Activated CD4-positive, alpha-beta T cell treated with anti-CD3 and anti-CD28 coated beads, Interleukin-2, amount 50 U/mL, for 48 hours (primary cell): ENCODE measurements at regions not wholly inside any gene's neighbourhood (a gene's known extent, or its start where the extent isn't known, plus 50 kb on each side); places are given as distances from the start of the nearest gene placed in this dataset.

Experiments used
- DNase-seq, 2 experiments: peaks; one replicate each; pipeline ENCODE4 v3.0.0-alpha.2; 2020

DNA sequence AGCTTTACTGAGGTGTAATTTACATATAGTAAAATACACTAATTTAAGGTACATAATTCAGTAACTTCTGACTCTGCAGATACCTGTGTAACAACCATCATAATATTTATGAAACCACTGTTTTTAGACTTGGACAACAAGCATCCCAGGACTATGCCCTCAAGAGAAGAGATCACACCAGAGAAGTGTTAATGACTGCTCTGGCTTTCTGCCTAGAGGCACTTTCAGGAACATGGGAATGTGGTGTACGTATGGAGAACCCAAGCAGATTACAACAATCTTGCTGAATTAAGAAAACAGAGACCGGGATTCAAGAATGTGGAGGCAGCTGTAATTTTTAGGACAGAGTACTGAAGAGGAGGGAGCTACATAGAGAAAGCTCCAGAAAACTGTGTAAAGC is 475.2 kb downstream of the LPIN1 start:
- DNase-seq = no peak

DNA sequence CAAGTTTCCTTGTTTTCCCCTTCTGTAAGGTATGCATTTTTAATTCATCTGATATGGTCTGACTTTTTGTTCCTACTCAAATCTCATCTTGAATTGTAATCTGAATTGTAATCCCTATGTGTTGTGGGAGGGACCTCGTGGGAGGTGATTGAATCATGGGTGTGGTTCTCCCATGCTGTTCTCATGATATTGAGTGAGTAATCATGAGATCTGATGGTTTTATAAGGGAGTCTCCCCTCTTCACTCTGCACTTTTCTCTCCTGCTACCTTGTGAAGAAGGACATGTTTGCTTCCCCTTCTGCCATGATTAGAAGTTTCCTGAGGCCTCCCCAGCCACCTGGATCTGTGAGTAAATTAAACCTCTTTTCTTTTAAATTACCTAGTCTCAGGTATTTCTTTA is 476.1 kb downstream of the LPIN1 start:
- DNase-seq = no peak

DNA sequence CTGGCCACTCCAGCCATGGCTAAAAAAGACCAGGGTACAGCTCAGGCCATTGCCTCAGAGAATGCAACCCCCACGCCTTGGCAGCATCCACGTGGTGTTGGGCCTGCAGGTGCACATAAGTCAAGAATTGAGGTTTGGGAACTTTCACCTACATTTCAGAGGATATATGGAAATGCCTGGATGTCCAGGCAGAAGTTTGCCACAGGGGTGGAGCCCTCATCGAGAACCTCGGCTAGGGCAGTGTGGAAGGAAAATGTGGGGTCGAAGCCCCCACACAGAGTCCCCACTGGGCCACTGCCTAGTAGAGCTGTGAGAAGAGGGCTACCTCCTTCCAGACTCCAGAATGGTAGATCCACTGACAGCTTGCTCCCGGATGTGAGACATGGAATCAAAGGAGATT is 477.3 kb downstream of the LPIN1 start:
- no peak for DNase-seq

DNA sequence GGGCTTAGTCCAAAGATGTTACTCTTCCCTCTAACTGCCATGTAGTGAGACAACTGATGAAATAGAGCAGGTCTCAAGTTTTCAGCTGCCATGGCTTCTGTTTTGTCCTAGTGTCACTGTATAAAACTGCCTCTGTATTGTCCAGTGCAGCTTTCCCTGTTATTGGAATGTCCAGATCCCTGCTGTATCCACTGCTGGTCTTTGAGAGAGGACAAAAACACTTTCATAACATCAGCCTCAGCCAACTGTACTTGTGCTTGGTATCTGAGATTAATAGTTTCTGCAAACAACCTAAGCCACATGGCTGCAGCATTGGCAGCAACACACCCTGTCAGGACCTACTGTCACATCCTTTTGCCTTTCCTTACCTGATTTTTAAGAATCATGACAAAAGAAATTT is 480.2 kb downstream of the LPIN1 start:
- DNase-seq = no peak

DNA sequence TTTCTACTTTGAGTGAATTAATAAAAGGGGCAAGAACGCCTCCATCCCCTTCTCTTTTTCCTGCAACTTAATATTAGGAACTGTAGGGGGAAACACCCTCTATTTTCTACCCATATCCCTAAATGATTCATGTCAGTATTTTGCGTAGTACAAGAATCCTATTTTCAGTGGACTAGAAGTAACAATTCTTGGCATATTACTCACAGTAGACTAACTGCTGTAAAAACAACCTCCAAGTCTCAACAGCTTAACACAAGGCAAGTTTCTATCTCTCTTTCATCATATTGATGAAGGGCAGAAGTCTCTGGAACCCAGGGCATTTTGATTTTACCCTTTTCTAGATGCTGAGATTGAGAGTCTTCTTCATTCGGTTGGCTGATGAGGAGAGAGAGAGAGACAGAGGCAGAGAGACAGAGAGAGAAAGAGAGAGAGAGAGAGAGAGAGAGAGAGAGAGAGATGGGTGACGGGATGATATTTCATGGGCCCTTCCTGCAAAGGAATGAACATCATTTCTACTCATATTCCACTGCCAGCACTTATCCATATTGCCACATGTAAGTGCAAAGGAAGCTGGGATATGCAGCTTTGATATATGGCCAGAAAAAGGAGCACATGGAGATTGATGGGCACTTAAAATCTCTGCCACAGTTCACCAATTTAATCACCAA is 481.6 kb downstream of the LPIN1 start:
- DNase-seq = no peak

- no peak for DNase-seq
Observed at GRCh38 chr2:12231288-12231687, 484.9 kb downstream of the LPIN1 start.

DNA sequence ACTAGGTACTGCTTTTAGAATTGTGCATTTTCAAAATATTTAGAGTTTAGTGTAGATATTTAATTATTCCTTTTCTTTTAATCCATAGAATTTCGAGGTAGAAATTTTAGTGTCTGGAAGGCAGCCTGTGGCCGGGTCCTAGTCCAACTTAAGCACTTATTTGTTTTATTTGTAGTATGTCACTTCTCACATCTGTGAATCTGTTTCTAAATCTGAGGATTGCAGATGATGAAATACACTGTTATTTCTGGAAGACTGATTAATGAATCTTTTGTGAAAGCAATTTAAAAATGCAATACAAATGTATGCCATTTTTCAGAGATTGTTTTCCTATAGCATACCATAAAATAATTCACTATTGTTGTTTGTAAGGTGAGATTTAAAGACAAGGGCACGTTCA is 483.9 kb upstream of the TRIB2 start:
- no peak for DNase-seq

GRCh38 chr2:12236136-12236844 is 480.4 kb upstream of the TRIB2 start:
- no peak for DNase-seq

GRCh38 chr2:12240206-12240605 is 476.5 kb upstream of the TRIB2 start:
- no peak for DNase-seq

DNA sequence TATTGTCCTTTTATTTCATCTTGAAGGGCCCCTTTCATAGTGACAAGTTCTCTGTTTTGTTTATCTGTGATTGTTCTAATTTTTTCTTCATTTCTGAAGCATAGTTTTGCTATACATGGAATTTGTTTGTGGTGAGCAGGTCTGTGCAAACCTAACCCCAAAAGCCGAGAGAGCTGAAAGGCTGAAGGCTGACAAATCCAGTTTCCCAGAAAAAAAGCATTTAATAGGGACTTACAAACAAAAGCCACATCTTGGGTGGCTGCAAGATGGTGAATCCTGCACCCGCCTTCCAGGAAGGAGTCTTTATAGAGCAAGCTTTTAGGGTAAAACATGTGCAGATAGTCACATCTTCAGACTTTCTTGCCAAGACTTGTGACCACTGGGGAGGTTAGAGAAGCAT is 473.4 kb upstream of the TRIB2 start:
- DNase-seq = no peak

- no peak for DNase-seq
Observed at GRCh38 chr2:12244070-12244469, 472.7 kb upstream of the TRIB2 start.

DNA sequence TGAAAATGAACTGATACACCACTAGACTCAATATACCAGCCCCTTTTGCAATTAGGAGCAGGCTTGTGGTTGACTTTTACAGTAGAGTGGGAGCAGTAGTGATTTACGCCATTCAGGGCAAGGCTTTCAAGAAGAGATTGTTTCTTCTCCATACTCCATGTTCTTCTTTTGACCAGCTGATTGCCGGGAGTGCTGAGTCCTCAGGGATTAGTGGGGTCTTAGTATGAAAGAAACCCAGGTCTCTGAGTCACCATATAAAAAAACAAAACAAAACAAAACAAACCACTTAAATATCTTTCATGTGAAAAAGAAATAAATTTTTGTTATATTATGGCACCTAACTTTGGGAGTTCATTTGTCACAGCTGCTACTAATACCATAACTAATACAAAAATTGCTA is 465.6 kb upstream of the TRIB2 start:
- DNase-seq = no peak

GRCh38 chr2:12251749-12252148 is 465.0 kb upstream of the TRIB2 start:
- no peak for DNase-seq

DNA sequence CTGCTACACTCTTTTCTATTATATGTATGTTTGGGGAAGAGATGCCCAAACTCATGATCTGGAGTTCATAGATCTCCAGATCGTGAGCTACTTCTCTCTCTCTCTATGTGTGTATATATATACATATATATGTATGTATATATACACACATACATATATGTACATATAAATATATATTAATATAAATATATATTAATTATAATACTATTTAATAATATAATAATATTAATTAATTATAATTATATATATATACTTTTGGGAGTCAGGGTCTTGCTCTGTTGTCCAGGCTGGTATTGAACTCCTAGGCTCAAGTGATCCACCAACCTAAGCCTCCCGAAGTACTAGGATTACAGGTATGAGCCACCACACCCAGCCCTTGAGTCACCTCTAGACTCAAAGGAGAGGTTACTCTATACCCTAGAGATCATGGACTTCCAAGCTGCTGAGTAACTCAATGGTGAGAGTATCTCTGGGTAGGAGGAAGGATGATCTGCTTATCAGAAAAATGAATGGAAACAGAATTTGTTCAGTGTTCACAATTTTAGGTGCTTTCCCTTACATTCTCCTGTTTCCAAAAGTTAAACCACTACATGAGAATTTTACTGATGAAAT is 463.5 kb upstream of the TRIB2 start:
- DNase-seq = no peak

GRCh38 chr2:12254280-12254860 is 462.4 kb upstream of the TRIB2 start:
- no peak for DNase-seq

- DNase-seq = no peak
Observed at GRCh38 chr2:12256206-12256605, 460.5 kb upstream of the TRIB2 start.

DNA sequence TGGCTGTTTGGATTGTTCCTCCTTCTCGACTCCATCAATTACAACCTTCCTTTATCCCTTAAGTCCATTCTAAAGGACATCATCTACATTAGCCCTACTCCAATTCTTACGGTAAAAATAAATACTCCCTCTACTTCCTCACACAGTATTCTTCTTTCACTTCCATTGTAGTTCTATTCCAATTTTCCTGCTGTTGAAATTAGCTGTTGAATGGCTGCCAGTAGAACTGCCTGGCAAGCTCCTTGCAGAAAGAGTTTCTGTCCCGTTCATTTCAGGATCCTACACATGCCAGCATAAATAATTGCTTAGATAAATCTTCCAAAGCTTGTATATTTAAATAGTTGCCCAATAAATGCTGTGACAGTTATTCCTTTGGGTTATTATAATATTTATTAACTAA is 459.3 kb upstream of the TRIB2 start:
- no peak for DNase-seq

GRCh38 chr2:12259493-12259892 is 457.2 kb upstream of the TRIB2 start:
- DNase-seq = no peak

DNA sequence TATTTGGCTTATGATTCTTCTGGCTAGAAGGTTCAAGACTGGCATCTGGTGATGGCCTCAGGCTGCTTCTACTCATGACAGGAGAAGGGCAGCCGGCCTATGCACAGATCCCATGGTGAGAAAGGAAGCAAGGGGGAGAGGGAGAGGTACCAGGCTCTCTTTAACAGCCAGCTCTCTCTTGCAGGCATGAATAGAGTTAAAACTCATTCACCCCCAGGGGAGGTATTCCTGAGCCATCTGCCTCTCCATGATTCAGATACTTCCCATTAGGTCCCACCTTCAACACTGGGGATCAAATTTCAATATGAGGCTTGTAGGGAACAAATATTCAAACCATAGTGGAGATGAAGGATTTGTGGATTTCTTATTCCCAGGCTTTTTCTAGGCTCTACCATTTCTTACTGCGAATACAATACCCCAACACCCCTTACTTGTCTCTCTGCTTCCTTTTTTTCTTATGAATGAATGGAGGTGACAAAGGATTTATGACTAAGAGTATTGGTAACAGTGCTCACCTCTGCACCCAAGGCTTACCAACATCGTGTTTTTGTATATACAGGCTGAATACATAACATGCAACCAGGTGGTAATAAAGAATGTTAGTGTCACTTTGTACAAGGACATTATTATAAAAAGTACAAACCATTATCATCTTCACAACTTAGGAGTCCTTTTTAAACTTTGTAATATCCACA is 454.6 kb upstream of the TRIB2 start:
- no peak for DNase-seq

DNA sequence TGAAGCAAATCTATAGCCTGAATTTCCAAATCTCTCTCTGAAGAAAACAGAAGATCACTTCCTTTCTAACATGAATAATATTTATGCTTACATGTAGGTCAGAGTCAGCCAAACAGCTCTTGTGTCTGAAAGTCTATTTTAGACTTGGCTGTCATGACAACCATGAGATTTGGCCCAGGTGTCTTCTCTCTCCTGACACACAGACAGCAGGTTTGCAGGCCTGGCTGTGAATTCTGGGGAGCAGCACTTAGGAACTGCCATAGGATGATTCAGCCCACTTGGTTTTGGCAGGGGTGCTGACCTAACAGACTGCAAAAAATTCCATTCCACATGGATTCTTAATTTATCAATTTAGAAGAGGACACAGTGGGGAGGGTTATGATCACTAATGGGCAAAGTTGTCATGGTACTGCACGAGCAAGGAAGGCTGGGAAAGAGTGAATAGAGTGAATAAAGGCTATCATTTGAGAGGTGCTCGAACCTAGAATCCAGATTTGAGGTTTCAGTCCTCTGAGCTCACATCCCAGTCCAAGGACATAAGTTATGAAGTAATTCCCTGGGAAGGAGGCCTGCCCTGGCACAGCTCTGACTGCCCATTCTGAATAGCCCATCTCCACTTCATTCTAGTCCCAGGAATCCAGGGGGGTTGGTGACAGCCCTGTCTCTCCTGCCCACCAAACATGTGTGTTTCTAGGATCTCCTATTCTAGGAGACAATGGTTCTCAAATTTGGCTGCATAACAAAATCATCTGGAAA is 453.9 kb upstream of the TRIB2 start:
- DNase-seq = no peak

DNA sequence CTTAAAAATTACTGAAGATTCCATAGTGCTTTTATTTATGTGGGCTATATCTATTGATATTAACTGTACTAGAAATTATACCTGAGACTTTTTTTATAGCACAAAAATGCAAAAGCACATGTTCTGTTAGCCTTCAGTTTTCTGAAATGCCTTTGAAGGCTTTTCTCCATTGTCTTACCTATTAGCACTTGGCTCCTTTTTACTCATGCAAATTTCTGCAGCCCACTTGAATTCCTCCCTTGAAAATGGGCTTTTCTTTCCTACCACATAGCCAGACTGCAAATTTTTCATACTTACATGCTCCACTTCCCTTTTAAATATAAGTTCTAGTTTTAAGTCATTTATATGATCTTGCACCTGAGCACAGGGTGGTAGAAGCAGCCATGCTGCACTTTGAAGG is 453.0 kb upstream of the TRIB2 start:
- DNase-seq = no peak

GRCh38 chr2:12264146-12264545 is 452.6 kb upstream of the TRIB2 start:
- no peak for DNase-seq

GRCh38 chr2:12265646-12266045 is 451.1 kb upstream of the TRIB2 start:
- DNase-seq = no peak
